Astrocyte of the spinal cord (primary cell): ENCODE measurements at regions not wholly inside any gene's neighbourhood (a gene's known extent, or its start where the extent isn't known, plus 50 kb on each side); places are given as distances from the start of the nearest gene placed in this dataset.

Experiments
- DNase-seq: peaks from one replicate; pipeline ENCODE4 v3.0.0; 2011; ENCODE audit warnings: low read depth, low spot score
- H3K4me3 ChIP-seq: 2 replicates; pipeline ENCODE4 v1.5.1; 2011; ENCODE audit warnings: low read depth, mild to moderate bottlenecking, low read length, moderate library complexity
- in situ Hi-C: cut with HindIII; loops from 2 replicates; pipeline ENCODE4 v1.10.0; 2017; ENCODE audit warnings: low sequenced_read_pairs
- TF ChIP-seq, protein P1 (sequence below): IDR thresholded peaks from 2 replicates; pipeline ENCODE4 v1.5.1; 2012; ENCODE audit warnings: low read depth, mild to moderate bottlenecking, low read length, inconsistent platforms

DNA sequence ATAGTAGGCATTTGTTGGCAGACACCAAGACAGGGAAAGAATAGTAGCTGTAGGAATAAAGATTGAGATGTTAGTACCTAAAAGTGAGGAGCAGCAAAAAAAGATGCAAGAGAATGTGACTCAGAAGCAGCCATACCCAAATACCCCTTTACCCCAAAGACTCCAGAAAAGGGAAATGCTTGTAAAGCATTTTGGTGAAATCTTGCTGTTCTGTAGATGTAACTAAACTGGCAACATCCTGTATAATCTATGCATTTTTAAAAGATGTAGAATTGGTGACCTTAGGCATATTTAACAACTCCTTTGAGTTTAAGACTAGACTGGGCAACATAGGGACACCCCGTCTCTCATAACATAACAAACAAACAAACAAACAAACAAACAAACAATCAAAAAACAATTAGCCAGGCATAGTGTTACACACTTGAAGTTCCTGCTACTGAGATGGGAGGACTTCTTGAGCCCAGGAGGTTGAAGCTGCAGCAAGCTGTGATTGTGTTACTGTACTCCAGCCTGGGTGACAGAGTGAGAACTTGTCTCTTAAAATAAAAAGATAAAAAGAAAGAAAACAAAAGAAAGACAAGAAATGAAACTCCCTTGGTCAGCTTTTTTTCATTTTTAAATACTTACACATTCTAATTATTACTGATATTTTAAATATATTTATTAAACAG is 361.5 kb upstream of the KCNH8 start:
- TF ChIP-seq, protein P1, sequence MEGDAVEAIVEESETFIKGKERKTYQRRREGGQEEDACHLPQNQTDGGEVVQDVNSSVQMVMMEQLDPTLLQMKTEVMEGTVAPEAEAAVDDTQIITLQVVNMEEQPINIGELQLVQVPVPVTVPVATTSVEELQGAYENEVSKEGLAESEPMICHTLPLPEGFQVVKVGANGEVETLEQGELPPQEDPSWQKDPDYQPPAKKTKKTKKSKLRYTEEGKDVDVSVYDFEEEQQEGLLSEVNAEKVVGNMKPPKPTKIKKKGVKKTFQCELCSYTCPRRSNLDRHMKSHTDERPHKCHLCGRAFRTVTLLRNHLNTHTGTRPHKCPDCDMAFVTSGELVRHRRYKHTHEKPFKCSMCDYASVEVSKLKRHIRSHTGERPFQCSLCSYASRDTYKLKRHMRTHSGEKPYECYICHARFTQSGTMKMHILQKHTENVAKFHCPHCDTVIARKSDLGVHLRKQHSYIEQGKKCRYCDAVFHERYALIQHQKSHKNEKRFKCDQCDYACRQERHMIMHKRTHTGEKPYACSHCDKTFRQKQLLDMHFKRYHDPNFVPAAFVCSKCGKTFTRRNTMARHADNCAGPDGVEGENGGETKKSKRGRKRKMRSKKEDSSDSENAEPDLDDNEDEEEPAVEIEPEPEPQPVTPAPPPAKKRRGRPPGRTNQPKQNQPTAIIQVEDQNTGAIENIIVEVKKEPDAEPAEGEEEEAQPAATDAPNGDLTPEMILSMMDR, result no peak
- no peak for DNase-seq
- in situ Hi-C loops, result no loop called here
- H3K4me3 ChIP-seq, result no peak overlapping the region

GRCh38 chr3:18782191-18782590 is 357.1 kb upstream of the SATB1 start:
- TF ChIP-seq, protein P1, result no peak
- in situ Hi-C loops, result no loop called here
- no peak for DNase-seq
- no peak overlapping the region for H3K4me3 ChIP-seq

DNA sequence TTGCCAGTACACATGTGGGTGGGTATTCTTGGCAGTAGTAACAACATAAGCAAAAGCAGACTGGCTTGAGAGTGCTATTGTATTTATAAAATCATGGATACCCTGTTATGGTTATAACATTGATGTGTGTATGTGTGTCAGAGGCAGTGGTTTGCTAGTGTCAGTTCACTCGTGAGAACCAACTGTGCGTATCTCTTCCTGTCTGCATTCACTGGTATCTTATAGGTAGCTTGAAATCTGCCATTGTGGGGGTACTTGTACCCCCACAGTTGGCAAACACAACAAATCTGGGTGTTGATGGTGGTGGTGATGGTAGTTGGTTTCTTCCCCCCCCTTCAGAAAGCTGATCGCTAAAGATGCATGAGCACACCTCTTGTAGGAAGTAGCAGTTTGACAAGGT is 355.8 kb upstream of the SATB1 start:
- in situ Hi-C loops, result no loop called here
- TF ChIP-seq, protein P1, result no peak
- no peak for DNase-seq
- no peak overlapping the region for H3K4me3 ChIP-seq

DNA sequence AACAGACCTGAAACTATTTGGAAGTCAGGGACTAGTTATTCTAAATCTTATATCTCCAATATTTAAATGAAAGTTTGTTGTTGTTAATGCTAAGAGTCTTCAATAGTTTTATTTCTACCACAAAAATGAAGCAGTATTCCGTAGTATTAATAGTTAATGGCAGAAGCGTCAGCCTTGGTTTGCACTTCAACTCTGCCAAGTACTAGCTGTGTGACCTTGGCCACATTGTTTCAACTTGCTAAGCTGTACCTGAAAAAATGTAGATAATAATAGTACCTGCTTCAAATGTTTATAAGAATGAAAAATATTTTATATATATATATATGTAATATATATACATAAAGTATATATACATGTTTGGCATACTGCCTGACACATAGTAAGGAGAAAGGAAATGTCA is 354.6 kb upstream of the SATB1 start:
- TF ChIP-seq, protein P1, result no peak
- no peak overlapping the region for H3K4me3 ChIP-seq
- in situ Hi-C loops, result no loop called here
- no peak for DNase-seq

- in situ Hi-C loops, result no loop called here
- TF ChIP-seq, protein P1, result no peak
- no peak for DNase-seq
- H3K4me3 ChIP-seq, result no peak overlapping the region
Measured at GRCh38 chr3:18778598-18778997, 353.5 kb upstream of the SATB1 start.

- in situ Hi-C loops, result no loop called here
- H3K4me3 ChIP-seq, result no peak overlapping the region
- DNase-seq, result no peak
- TF ChIP-seq, protein P1, result no peak
Measured at GRCh38 chr3:18778094-18778493, 353.0 kb upstream of the SATB1 start.

DNA sequence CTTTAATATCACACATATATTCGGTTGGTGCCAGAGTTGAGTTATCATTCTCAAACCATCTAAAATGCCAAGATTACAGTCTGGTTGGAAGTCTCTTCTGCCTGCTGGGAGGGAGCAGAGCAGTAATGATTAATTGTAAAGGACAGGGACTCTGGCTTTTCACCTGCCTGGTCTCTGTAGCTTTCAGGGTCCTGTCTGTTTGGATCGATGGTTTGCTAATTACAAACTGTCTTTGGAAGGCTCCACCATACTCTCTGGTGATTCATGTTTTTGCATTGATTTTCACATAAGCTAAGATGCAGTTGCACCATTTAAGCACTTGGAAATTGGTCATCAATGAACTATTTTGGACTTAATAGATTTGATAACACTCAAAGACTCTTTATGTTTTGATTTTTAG is 350.4 kb upstream of the SATB1 start:
- no peak for DNase-seq
- no peak overlapping the region for H3K4me3 ChIP-seq
- TF ChIP-seq, protein P1, result no peak
- in situ Hi-C loops, result no loop called here
